GM19023 (cell line): ENCODE measurements at regions not wholly inside any gene's neighbourhood (a gene's known extent, or its start where the extent isn't known, plus 50 kb on each side); places are given as distances from the start of the nearest gene placed in this dataset.
"Not testable (repeated sequence)": the region's sequence is repeated elsewhere in the genome, so short reads cannot be mapped to it uniquely, and the experiment has no call there.

Experiments used
- ATAC-seq: cut with Tn5 transposase; IDR thresholded peaks from one replicate; pipeline ENCODE4 v1.9.1; 2021; ENCODE audit warnings: mild to moderate bottlenecking, moderate library complexity; ENCODE audit not compliant: unreplicated experiment

DNA sequence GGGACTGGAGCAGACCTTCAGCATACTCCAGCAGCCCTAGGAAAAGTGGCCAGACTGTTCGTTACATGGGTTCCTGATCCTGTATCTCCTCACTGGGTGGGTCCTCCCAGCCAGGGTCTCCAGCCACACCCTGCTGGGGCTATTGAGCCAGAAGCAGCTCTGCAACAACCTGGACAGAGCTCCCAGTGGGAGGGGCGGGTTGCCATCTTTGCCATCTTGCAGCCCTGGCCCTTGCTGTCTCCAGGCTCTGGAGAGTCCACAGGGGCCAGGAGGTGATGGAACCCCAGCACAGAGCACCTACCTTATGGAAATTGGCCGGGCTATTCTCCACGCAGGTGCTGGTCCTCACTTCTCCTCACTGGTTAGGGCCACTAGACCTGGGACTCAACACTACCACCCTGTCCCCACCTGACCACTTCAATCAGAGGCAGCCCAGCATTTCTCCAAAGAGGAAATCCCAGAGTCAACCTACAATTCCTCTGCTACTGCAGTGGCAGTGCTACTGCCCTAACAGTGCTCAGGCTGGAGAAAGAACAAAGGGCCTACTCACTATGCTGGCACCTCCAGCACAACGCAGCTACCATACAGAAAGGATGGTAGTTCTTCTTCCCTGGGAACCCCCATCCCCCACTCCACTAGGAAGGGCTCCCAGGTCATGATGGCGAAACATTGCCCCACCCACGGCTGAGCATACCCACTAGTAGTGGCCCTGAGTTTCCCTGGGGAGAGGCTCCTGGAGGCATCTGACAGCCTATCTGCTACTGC lies 290.2 kb upstream of the NCAM1 start:
- no peak for ATAC-seq

- not testable (repeated sequence) for ATAC-seq
Observed at GRCh38 chr11:112673401-112673800, 287.8 kb upstream of the NCAM1 start.

- no peak for ATAC-seq
Observed at GRCh38 chr11:112685111-112685510, 276.1 kb upstream of the NCAM1 start.

- no peak for ATAC-seq
Observed at GRCh38 chr11:112689851-112690250, 271.4 kb upstream of the NCAM1 start.

DNA sequence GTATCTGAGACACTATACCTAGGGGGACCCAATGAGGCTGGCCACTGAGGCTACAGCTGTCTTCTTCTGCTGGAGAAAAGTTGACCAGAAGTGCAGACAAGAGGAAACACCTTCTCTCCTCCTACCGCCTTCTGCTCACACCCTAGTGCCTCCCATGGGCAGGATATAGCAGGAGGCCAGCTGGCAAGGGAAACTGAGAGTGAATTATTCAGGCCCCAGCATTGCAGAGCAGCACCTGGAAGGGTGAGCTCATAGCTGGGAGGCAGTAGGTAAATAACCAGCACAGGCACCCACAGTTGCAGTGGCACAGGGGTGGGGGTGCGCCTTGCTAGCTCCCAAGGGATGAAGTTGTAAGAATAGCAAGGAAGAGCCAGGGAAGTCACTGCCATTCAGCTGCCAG lies 267.4 kb upstream of the NCAM1 start:
- no peak for ATAC-seq

- no peak for ATAC-seq
Observed at GRCh38 chr11:112694245-112694644, 267.0 kb upstream of the NCAM1 start.

DNA sequence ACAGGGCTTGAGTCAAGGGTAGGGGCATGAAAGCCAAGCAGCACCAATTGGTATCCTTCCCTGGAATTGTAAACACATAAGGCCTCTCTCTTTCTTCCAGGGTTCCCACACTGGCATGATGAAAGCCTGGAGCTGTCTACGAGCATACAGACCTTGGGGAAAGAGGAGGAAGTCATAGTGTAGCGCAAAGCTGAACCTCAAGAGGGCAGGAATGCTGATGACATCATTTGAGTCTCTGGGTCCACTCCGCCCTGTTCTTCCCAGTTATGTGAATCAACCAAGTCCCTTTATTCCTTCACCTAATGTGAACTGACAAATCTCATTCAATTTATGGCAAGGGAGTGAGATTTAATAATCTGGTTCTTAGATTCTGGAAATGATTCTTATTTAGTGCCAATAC lies 266.4 kb upstream of the NCAM1 start:
- no peak for ATAC-seq

DNA sequence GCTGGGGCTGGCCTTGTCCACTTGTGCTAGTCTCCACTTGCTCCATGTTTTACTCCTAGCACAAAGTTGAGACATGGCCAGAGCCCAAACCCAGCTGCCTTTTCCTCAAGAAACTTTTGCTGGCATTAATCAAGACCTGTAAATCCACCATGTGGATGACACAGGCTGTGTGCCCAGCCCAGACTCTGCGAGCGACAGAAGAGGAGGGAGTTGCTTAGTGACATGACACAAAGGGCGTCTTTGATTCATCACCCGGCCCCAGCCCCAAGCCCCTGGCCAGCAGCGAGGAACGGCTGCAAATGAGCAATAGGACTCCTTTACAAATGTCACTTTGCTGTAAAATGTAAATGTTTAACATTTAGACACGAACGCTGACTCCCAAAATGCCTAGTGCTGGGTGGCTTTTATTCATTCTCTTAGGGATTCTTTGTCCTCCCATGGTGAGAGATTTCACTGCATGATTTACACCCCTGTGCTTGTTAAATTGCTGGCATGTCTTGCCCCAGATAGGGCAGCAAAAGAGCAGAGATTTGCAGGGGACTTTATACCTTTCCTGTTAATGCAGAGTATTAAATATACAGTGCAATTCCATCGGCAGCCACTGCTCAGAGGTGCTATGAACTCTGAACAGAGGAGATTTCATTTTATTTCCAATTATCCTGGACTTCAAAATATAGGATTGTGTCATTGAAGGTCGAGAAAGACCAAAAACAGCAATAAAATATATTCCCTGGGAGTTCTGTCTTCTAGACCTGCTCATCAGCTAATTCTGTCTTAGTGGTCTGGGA lies 263.6 kb upstream of the NCAM1 start:
- ATAC-seq = no peak

DNA sequence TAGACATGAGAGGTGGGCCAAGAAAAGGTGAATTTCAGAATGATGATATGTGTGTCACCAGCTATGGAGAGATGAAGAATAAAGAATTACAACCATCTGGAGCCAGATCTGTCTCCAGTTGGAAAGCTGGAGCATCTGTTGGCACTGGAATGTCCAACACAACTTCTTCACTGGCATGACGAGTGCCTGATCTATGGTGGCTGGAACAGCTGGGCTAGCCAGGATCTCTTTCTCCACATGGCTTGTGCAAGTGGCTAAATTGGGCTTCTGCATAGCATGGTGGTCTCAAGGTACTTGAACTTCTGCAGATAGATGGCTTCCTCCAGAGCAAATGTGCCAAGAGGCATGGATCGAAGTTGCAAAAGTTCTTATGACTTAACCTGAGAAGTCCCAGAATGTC lies 256.1 kb upstream of the NCAM1 start:
- ATAC-seq = no peak

- no peak for ATAC-seq
Observed at GRCh38 chr11:112706863-112707262, 254.4 kb upstream of the NCAM1 start.

- ATAC-seq = not testable (repeated sequence)
Observed at GRCh38 chr11:112714340-112714739, 246.9 kb upstream of the NCAM1 start.

- ATAC-seq = no peak
Observed at GRCh38 chr11:112715056-112715455, 246.2 kb upstream of the NCAM1 start.

DNA sequence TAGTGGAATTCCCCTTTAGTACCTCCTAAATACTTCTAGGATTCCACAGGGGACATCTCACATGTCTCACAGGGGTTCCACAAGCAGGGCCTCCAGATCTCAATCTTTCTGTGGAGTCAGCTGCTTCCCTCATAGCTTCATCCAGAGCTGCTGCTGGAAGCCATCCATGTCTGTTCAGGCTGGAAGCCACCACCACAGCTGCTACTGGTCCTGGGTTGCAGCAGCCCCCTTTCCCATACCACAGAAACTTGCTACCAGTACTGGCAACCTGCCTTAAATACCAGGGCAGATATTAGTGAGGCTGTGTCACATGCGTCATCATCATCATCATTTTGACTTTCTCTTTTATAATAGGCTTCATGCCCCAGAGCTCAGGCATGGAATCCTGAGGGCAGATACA lies 242.7 kb upstream of the NCAM1 start:
- no peak for ATAC-seq

- ATAC-seq = no peak
Observed at GRCh38 chr11:112719736-112720525, 241.3 kb upstream of the NCAM1 start.

DNA sequence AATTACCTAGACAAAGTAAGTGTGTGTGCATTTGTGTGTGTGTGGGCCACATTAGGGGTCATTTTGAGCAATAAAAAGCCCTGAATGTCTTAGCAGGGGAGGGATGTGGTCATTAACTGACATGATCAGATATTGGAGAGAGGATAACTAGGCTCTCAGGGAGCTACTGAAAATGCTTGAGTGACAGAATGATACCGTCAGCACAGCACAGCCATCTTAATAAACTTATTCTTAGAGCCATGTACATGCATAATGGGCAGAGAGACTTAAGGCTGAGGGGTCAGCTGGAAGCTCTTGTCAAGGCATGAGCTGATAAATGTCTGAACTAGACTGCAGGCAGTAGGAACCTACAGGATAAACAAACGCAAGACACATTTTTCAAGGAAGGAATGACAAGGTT lies 239.1 kb upstream of the NCAM1 start:
- no peak for ATAC-seq

DNA sequence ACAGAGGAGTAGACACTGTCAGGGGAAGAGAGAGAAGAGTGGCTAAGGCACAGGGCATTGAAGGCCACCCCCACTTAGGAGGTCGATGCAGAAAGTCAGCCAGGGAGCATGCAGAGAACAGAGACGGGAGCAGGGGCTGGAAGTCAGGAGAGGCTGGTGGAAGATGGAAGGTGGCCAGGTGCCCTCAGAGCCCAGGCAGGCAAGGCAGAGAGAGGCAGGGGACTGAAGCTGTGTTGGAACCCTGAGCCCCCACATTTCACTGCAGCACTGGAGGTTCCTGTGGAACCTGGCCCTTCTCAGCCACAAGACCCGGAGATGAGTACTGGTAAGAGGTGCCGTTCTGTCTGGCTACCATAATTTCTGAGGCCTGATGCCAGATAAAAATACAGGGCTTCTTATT lies 238.3 kb upstream of the NCAM1 start:
- ATAC-seq = no peak

GRCh38 chr11:112723676-112724495 lies 237.3 kb upstream of the NCAM1 start:
- no peak for ATAC-seq

DNA sequence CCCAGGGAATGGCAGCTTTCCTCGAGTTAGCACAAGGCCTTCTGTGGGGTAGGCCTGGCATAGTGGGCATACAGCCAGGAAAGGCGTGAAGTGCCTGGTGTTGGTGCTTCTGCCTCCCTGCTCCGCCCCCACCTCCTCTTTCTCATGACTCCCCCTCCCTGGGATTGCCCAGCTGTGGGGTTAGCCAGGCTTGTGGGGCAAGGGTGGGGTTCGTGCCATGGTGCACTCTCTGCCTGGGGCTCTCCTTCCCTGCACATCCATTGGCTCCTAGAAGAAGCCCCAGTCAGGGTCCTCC lies 236.8 kb upstream of the NCAM1 start:
- no peak for ATAC-seq

GRCh38 chr11:112725636-112726035 lies 235.6 kb upstream of the NCAM1 start:
- no peak for ATAC-seq

DNA sequence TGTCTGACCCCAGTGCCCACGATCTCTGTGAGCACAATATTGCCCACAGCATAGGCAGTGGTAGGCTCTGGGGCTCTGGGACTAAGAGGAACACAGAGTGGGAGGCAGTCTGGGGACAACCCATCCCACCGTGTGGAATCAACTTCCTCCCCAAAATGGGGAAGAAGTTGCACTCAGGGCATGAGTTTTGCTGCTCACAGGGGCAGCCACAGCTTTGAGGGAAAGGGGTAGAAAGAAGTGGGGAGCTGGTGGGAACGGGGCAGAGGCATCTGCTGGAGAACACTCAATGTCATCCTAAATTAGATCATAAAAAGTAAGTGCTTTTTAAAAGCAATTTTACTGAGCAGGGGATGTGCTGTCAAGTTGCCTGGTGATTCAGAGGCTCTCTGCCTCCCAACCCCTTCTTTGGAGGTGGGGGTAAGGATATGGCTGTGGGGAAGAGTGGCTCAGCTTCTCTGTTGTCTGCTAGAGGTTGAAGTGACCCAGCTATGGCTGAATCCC lies 233.8 kb upstream of the NCAM1 start:
- no peak for ATAC-seq

DNA sequence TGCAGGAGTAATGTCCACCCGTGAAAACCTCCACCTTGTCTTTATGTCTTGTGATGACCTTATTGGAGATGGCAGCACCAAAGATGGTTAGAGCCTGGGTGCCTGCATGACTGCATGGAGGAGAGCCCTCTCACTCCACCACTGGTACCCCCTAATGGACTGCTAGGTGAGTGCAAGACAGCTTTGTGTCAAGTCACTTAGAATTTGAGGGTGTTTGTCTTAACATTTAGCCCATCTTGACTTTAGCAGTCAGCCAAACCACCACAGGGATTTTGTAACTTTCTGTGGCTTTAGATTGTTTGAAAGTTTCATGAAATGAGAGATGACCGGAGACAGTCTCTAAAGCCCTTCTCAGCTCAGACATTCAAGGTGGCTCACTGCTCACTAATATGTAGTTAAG lies 232.9 kb upstream of the NCAM1 start:
- ATAC-seq = no peak
